ENCODE measurements at regions not wholly inside any gene's neighbourhood (a gene's known extent, or its start where the extent isn't known, plus 50 kb on each side); places are given as distances from the start of the nearest gene placed in this dataset.

GRCh38 chr14:87540339-87540738 lies 452.6 kb downstream of the GALC start:
- H3K36me3 ChIP-seq (ENCODE audit: control insufficient read depth in 2 of 2, extremely low read depth in 1 of 2, insufficient read depth in 2 of 2, low read length in 2 of 2), result no peaks in the 10 kb centered on the region
- DNase-seq (ENCODE audit: low read depth, low spot score) (no peak), FAIRE-seq (no peak)
- no TSS peak for BruUV-seq (replicated peaks)
- H3K79me2 ChIP-seq (ENCODE audit: control insufficient read depth, insufficient read depth, low read length), result no peaks in the 10 kb centered on the region
- H2AFZ ChIP-seq (ENCODE audit: low read depth, low read length), result no peak overlapping the region
- H3K4me3 ChIP-seq (replicated peaks in 1 of 3; ENCODE audit: insufficient read depth in 1 of 3, low read depth in 1 of 3, low read length in 3 of 3), result no peak overlapping the region
- no peaks in the 10 kb centered on the region for H3K27me3 ChIP-seq (ENCODE audit: control insufficient read depth in 2 of 2, insufficient read depth in 2 of 2, low read length in 2 of 2)
- H3K9ac ChIP-seq (replicated peaks; ENCODE audit: extremely low read depth, insufficient read depth, low read length), result no peak overlapping the region
- no peaks in the 10 kb centered on the region for H4K20me1 ChIP-seq (replicated peaks; ENCODE audit: control insufficient read depth, extremely low read depth, insufficient read depth, low read length)
- no peak overlapping the region for H3K27ac ChIP-seq (ENCODE audit: insufficient read depth, low read depth, low read length)
- no peaks in the 10 kb centered on the region for H3K4me1 ChIP-seq (ENCODE audit: control insufficient read depth, extremely low read depth, insufficient read depth, low read length)
- ChIA-PET POLR2A (no interaction called here), CTCF (no interaction called here)
- no peaks in the 10 kb centered on the region for H3K9me1 ChIP-seq (replicated peaks; ENCODE audit: control insufficient read depth, extremely low read depth, insufficient read depth, low read length)
- TF ChIP-seq JUN (IDR thresholded peaks at IDR 0.05; ENCODE audit: borderline replicate concordance, insufficient read depth, insufficient read length, low read depth), result no peak
- TF ChIP-seq FOS (IDR thresholded peaks at IDR 0.05; ENCODE audit: borderline replicate concordance, insufficient read depth, low read length), result no peak
- no peak for TF ChIP-seq POLR2AphosphoS5 (IDR thresholded peaks at IDR 0.05; ENCODE audit: insufficient read depth, low read depth, low read length)
- TF ChIP-seq CTCF (IDR thresholded peaks at IDR 0.05; ENCODE audit: extremely low read depth in 1 of 2, insufficient read depth in 1 of 2, low read depth in 1 of 2, low read length in 2 of 2), result no peak
- TF ChIP-seq MYC (IDR thresholded peaks at IDR 0.05; ENCODE audit: low read depth, low read length), result no peak
- TF ChIP-seq EZH2 (IDR thresholded peaks at IDR 0.05; ENCODE audit: borderline replicate concordance, low read depth, low read length, severe bottlenecking), result no peak
- no peak for TF ChIP-seq GATA2 (IDR thresholded peaks at IDR 0.05; ENCODE audit: insufficient read depth, insufficient read length, low read depth, low read length)
- TF ChIP-seq MAX (IDR thresholded peaks at IDR 0.05; ENCODE audit: insufficient read depth, insufficient read length), result no peak
- no peak for TF ChIP-seq POLR2A (IDR thresholded peaks at IDR 0.05; ENCODE audit: low read depth, low read length)
- H3K4me2 ChIP-seq (ENCODE audit: insufficient read depth, low read length), result no peak overlapping the region
- intact Hi-C loops (cut with micrococcal nuclease) (no loop called here), dilution Hi-C loops (cut with MboI; ENCODE audit: extremely low pct_ligation_motif_present, low sequenced_read_pairs) (no loop called here)
- no peaks in the 10 kb centered on the region for H3K9me3 ChIP-seq (replicated peaks; ENCODE audit: control insufficient read depth, insufficient read depth, low read length)
